WTC11 (cell line): ENCODE measurements at regions not wholly inside any gene's neighbourhood (a gene's known extent, or its start where the extent isn't known, plus 50 kb on each side); places are given as distances from the start of the nearest gene placed in this dataset.

Experiments
- ATAC-seq: fragments of 200-7000 bp; cut with Tn5 transposase; 2 replicates; pipeline ENCODE4 v1.10.0; 2021; ENCODE audit warnings: mild to moderate bottlenecking, moderate library complexity
- CTCF ChIA-PET: fragments of 300-600 bp; sonication (Branson Sonifier 250); formaldehyde crosslinking; loops from one replicate; lab custom pipeline; 2021; ENCODE audit warnings: antibody characterized with exemption; lab: Charles Lee
- POLR2A ChIA-PET: fragments of 350-600 bp; sonication (Branson Sonifier 250); formaldehyde crosslinking; loops from one replicate; lab custom pipeline; 2021; ENCODE audit warnings: antibody characterized with exemption; lab: Charles Lee
- DNase-seq: peaks from one replicate; pipeline ENCODE4 v3.0.0; 2021; ENCODE audit warnings: low spot score
- H3K27ac Mint-ChIP-seq: 2 replicates; pipeline ENCODE4 v1.8.0; 2021; ENCODE audit warnings: mixed read lengths
- H3K27me3 Mint-ChIP-seq: 2 replicates; pipeline ENCODE4 v1.8.0; 2021; ENCODE audit warnings: low read depth, mild to moderate bottlenecking, moderate library complexity, mixed read lengths
- H3K36me3 Mint-ChIP-seq: 2 replicates; pipeline ENCODE4 v1.8.0; 2021; ENCODE audit warnings: mixed read lengths
- H3K4me1 Mint-ChIP-seq: 2 replicates; pipeline ENCODE4 v1.8.0; 2022; ENCODE audit warnings: mixed read lengths
- H3K4me3 Mint-ChIP-seq: 2 replicates; pipeline ENCODE4 v1.8.0; 2021; ENCODE audit warnings: mild to moderate bottlenecking, moderate library complexity, mixed read lengths
- H3K9me3 Mint-ChIP-seq: 2 replicates; pipeline ENCODE4 v1.8.0; 2021; ENCODE audit warnings: mixed read lengths
- ARID4B ChIP-seq: sonication (generic); formaldehyde crosslinking; IDR thresholded peaks from 2 replicates; pipeline ENCODE4 v1.8.0; 2023; ENCODE audit warnings: missing genetic modification reagents, mild to moderate bottlenecking, borderline replicate concordance
- ATF1 ChIP-seq: sonication (generic); formaldehyde crosslinking; IDR thresholded peaks from 2 replicates; pipeline ENCODE4 v1.8.1; 2023; ENCODE audit warnings: mild to moderate bottlenecking, moderate library complexity, missing genetic modification reagents
- E2F1 ChIP-seq: sonication (generic); formaldehyde crosslinking; IDR thresholded peaks from 2 replicates; pipeline ENCODE4 v1.8.0; 2022; ENCODE audit warnings: mild to moderate bottlenecking, missing genetic modification reagents
- ETV6 ChIP-seq: sonication (generic); formaldehyde crosslinking; IDR thresholded peaks from 2 replicates; pipeline ENCODE4 v1.8.1; 2022; ENCODE audit warnings: mild to moderate bottlenecking, missing genetic modification reagents
- FOXJ3 ChIP-seq: sonication (generic); formaldehyde crosslinking; IDR thresholded peaks from 2 replicates; pipeline ENCODE4 v1.9.0; 2021; ENCODE audit warnings: missing genetic modification reagents, mild to moderate bottlenecking, borderline replicate concordance
- MAX ChIP-seq: sonication (generic); formaldehyde crosslinking; IDR thresholded peaks from 2 replicates; pipeline ENCODE4 v1.8.0; 2022; ENCODE audit warnings: mild to moderate bottlenecking, missing genetic modification reagents
- MXD4 ChIP-seq: fragments of 250-450 bp; sonication (Bioruptor Pico); IDR thresholded peaks from 2 replicates; pipeline ENCODE4 v1.8.0; 2021; ENCODE audit warnings: mild to moderate bottlenecking, moderate library complexity, borderline replicate concordance
- NR1H2 ChIP-seq: sonication (generic); formaldehyde crosslinking; IDR thresholded peaks from 2 replicates; pipeline ENCODE4 v1.9.0; 2021; ENCODE audit warnings: mild to moderate bottlenecking, moderate library complexity, missing genetic modification reagents
- OVOL2 ChIP-seq: fragments of 250-450 bp; sonication (Bioruptor Pico); IDR thresholded peaks from 2 replicates; pipeline ENCODE4 v1.9.0; 2021; ENCODE audit warnings: mild to moderate bottlenecking, borderline replicate concordance
- SP1 ChIP-seq: sonication (generic); formaldehyde crosslinking; conservative IDR thresholded peaks from 2 replicates; pipeline ENCODE4 v1.8.1; 2022; ENCODE audit warnings: missing genetic modification reagents
- TCF7 ChIP-seq: sonication (generic); formaldehyde crosslinking; IDR thresholded peaks from 2 replicates; pipeline ENCODE4 v1.8.0; 2022; ENCODE audit warnings: mild to moderate bottlenecking, low read depth, missing genetic modification reagents, moderate library complexity
- TEAD1 ChIP-seq: sonication (generic); formaldehyde crosslinking; IDR thresholded peaks from 2 replicates; pipeline ENCODE4 v1.8.0; 2022; ENCODE audit warnings: mild to moderate bottlenecking, missing genetic modification reagents
- TP53 ChIP-seq: sonication (generic); formaldehyde crosslinking; IDR thresholded peaks from 2 replicates; pipeline ENCODE4 v1.8.1; 2023; ENCODE audit warnings: mild to moderate bottlenecking, missing genetic modification reagents
- ZBTB21 ChIP-seq: sonication (generic); formaldehyde crosslinking; IDR thresholded peaks from 2 replicates; pipeline ENCODE4 v1.8.1; 2023; ENCODE audit warnings: mild to moderate bottlenecking, missing genetic modification reagents, borderline replicate concordance
- ZNF219 ChIP-seq: sonication (generic); formaldehyde crosslinking; IDR thresholded peaks from 2 replicates; pipeline ENCODE4 v1.8.0; 2023; ENCODE audit warnings: missing genetic modification reagents, mild to moderate bottlenecking, borderline replicate concordance
- ZNF317 ChIP-seq: sonication (generic); formaldehyde crosslinking; IDR thresholded peaks from 2 replicates; pipeline ENCODE4 v1.8.1; 2023; ENCODE audit warnings: low read depth, mild to moderate bottlenecking, moderate library complexity, missing genetic modification reagents, borderline replicate concordance
- ZNF425 ChIP-seq: fragments of 250-450 bp; sonication (Bioruptor Pico); conservative IDR thresholded peaks from 2 replicates; pipeline ENCODE4 v1.9.0; 2021; ENCODE audit warnings: mild to moderate bottlenecking
- TF ChIP-seq, protein P1 (sequence below): sonication (generic); formaldehyde crosslinking; IDR thresholded peaks from 2 replicates; pipeline ENCODE4 v1.8.0; 2022; ENCODE audit warnings: missing genetic modification reagents
- TF ChIP-seq, protein P2 (sequence below): sonication (generic); formaldehyde crosslinking; conservative IDR thresholded peaks from 2 replicates; pipeline ENCODE4 v1.8.1; 2022; ENCODE audit warnings: mild to moderate bottlenecking, missing genetic modification reagents

DNA sequence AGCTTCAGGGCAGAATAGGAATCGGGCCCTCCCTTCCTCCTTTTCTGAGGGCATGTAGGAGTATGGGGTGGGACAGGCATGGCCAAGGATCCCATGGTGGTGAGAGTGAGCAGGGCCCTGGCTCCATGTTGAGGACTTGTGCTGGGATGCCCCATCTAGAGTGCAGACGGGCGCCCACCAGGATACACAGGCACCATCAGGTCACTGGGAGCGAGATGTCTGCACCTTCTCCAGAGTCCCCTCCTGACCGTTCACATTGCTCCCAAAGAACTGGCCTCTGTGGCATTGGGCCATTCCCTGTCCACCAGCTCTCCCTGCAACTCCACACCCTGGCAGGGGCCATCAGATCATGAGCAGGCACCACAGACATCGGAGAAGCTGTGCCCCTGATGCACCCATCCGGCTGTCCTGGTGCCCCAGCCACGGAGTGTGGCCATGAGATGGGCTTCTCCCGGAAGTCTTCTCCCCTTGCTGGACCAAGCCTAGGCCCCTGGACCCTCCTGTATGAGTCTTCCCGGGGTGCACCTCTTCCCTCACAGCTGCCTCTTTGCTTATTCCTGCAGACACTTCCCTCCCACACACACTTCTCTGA is 195.0 kb downstream of the IRX2 start:
- DNase-seq (no peak), ATAC-seq (no peak)
- ChIA-PET POLR2A (no interaction called here), CTCF (no interaction called here)
- Mint-ChIP-seq H3K9me3 (peaks cover 58% of the 10 kb centered on the region), H3K4me3 (no peak overlapping the region), H3K27me3 (no peaks in the 10 kb centered on the region; the same call in 1 of the 2 replicates), H3K27ac (no peak overlapping the region), H3K36me3 (peaks cover 30% of the 10 kb centered on the region), H3K4me1 (no peaks in the 10 kb centered on the region)
- TF ChIP-seq ETV6, result no peak
- no peak for TF ChIP-seq MXD4 (CRISPR knock-in tag)
- TF ChIP-seq MAX (CRISPR knock-in tag), result no peak
- TF ChIP-seq TEAD1 (CRISPR knock-in tag), result no peak

GRCh38 chr5:2553611-2554010 is 197.9 kb downstream of the IRX2 start:
- peaks cover 30% of the 10 kb centered on the region for H3K36me3 Mint-ChIP-seq
- ATAC-seq, result no peak
- TF ChIP-seq ZNF317 (CRISPR knock-in tag) (peak; percentile 96), E2F1 (no peak)
- no peak overlapping the region for H3K4me3 Mint-ChIP-seq
- peaks cover 55% of the 10 kb centered on the region for H3K9me3 Mint-ChIP-seq
- ChIA-PET POLR2A (no interaction called here), CTCF (no interaction called here)
- DNase-seq, result no peak
- no peak overlapping the region for H3K27ac Mint-ChIP-seq
- H3K4me1 Mint-ChIP-seq, result no peaks in the 10 kb centered on the region
- no peaks in the 10 kb centered on the region; the same call in 1 of the 2 replicates for H3K27me3 Mint-ChIP-seq

DNA sequence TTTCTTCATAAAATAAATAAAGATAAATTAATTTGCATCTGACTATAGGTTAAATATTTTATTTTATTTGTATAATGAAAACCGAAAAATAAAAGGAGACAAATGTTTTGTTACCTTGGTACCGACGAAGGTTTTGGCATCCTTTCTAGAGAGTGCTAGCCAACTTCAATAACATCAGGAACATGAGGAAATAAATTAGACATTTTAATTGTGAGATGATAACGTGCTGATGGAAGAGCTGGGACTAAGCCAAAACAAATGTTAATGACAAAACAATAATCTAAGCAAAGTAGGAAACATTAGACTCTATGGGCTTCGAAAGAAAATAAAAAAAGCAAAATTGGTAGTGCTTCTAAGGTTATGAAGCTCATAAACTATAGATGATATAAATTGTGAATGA is 201.0 kb downstream of the IRX2 start:
- TF ChIP-seq TP53 (CRISPR knock-in tag) (no peak), ZNF219 (CRISPR knock-in tag) (no peak), NR1H2 (CRISPR knock-in tag) (no peak), TCF7 (CRISPR knock-in tag) (no peak), TEAD1 (CRISPR knock-in tag) (no peak), ATF1 (CRISPR knock-in tag) (no peak), ZNF317 (CRISPR knock-in tag) (no peak), SP1 (no peak), OVOL2 (CRISPR knock-in tag) (no peak), ARID4B (CRISPR knock-in tag) (no peak), ZNF425 (CRISPR knock-in tag) (no peak), ZBTB21 (CRISPR knock-in tag) (no peak), FOXJ3 (CRISPR knock-in tag) (no peak)
- TF ChIP-seq, protein P1, sequence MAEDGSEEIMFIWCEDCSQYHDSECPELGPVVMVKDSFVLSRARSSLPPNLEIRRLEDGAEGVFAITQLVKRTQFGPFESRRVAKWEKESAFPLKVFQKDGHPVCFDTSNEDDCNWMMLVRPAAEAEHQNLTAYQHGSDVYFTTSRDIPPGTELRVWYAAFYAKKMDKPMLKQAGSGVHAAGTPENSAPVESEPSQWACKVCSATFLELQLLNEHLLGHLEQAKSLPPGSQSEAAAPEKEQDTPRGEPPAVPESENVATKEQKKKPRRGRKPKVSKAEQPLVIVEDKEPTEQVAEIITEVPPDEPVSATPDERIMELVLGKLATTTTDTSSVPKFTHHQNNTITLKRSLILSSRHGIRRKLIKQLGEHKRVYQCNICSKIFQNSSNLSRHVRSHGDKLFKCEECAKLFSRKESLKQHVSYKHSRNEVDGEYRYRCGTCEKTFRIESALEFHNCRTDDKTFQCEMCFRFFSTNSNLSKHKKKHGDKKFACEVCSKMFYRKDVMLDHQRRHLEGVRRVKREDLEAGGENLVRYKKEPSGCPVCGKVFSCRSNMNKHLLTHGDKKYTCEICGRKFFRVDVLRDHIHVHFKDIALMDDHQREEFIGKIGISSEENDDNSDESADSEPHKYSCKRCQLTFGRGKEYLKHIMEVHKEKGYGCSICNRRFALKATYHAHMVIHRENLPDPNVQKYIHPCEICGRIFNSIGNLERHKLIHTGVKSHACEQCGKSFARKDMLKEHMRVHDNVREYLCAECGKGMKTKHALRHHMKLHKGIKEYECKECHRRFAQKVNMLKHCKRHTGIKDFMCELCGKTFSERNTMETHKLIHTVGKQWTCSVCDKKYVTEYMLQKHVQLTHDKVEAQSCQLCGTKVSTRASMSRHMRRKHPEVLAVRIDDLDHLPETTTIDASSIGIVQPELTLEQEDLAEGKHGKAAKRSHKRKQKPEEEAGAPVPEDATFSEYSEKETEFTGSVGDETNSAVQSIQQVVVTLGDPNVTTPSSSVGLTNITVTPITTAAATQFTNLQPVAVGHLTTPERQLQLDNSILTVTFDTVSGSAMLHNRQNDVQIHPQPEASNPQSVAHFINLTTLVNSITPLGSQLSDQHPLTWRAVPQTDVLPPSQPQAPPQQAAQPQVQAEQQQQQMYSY (CRISPR knock-in tag), result no peak
- TF ChIP-seq, protein P2, sequence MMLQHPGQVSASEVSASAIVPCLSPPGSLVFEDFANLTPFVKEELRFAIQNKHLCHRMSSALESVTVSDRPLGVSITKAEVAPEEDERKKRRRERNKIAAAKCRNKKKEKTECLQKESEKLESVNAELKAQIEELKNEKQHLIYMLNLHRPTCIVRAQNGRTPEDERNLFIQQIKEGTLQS (CRISPR knock-in tag), result no peak
- ChIA-PET POLR2A (no interaction called here), CTCF (no interaction called here)
- Mint-ChIP-seq H3K27ac (no peak overlapping the region), H3K4me1 (no peaks in the 10 kb centered on the region), H3K36me3 (peaks cover 20% of the 10 kb centered on the region), H3K4me3 (no peak overlapping the region), H3K9me3 (peaks cover 39% of the 10 kb centered on the region), H3K27me3 (no peaks in the 10 kb centered on the region; the same call in 1 of the 2 replicates)
- no peak for DNase-seq
- no peak for ATAC-seq
